ENCODE measurements at regions not wholly inside any gene's neighbourhood (a gene's known extent, or its start where the extent isn't known, plus 50 kb on each side); places are given as distances from the start of the nearest gene placed in this dataset.

GRCh38 chr6:164097551-164098398 lies 683.3 kb downstream of the QKI start:
- H3K4me2 ChIP-seq, result peak overlapping the region; percentile 19
- 55% methylated on average over 11 of the region's 11 CpGs for WGBS (ENCODE audit: low lambda C conversion rate, missing lambda C conversion rate)
- H3K4me3 ChIP-seq, result no peak overlapping the region
- no peaks in the 10 kb centered on the region for H3K9me2 ChIP-seq (replicated peaks; ENCODE audit: insufficient read depth)
- no peak for TF ChIP-seq EZH2 (IDR thresholded peaks at IDR 0.05; ENCODE audit: borderline replicate concordance)
- TF ChIP-seq EZH2phosphoT487 (IDR thresholded peaks at IDR 0.05; ENCODE audit: low read depth, severe bottlenecking, unreplicated experiment), result no peak
- TF ChIP-seq, protein P1, sequence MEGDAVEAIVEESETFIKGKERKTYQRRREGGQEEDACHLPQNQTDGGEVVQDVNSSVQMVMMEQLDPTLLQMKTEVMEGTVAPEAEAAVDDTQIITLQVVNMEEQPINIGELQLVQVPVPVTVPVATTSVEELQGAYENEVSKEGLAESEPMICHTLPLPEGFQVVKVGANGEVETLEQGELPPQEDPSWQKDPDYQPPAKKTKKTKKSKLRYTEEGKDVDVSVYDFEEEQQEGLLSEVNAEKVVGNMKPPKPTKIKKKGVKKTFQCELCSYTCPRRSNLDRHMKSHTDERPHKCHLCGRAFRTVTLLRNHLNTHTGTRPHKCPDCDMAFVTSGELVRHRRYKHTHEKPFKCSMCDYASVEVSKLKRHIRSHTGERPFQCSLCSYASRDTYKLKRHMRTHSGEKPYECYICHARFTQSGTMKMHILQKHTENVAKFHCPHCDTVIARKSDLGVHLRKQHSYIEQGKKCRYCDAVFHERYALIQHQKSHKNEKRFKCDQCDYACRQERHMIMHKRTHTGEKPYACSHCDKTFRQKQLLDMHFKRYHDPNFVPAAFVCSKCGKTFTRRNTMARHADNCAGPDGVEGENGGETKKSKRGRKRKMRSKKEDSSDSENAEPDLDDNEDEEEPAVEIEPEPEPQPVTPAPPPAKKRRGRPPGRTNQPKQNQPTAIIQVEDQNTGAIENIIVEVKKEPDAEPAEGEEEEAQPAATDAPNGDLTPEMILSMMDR (IDR thresholded peaks at IDR 0.05; ENCODE audit: poor library complexity), result peak; percentile 16
- H3K36me3 ChIP-seq (replicated peaks; ENCODE audit: insufficient read depth, low read depth), result no peaks in the 10 kb centered on the region
- no peaks in the 10 kb centered on the region for H4K20me1 ChIP-seq (ENCODE audit: insufficient read depth, poor library complexity, severe bottlenecking)
- peak overlapping the region; percentile 55 for H3K27ac ChIP-seq
- no peak overlapping the region for H2AFZ ChIP-seq
- no peaks in the 10 kb centered on the region for H3K9me3 ChIP-seq (ENCODE audit: low read depth)
- H3K27me3 ChIP-seq, result no peaks in the 10 kb centered on the region
- no peaks in the 10 kb centered on the region for H3K79me2 ChIP-seq
- DNase-seq (ENCODE audit: low spot score), result peak; percentile 54
- H3K4me1 ChIP-seq (ENCODE audit: insufficient read depth), result peaks cover 4% of the 10 kb centered on the region

DNA sequence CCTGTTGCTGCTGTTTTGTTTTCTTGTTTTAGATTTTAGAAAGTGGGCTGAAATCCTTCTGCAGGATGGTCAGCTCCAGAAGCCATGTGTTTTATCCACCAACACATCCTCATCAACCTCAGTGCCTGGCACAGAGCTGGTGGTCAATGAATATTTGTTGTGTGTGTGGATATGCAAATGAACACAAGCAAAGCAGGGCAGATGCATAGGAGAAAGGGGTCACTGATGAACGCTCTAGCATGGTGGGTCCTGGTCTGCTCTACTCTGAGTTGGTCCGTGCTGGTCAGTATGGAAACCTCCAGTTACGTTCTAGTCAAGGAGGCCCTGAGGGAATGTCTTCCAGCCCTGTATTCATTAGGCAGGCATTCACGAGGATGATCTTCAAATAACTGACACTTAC lies 682.5 kb downstream of the QKI start:
- DNase-seq (ENCODE audit: low spot score), result no peak
- TF ChIP-seq EZH2 (IDR thresholded peaks at IDR 0.05; ENCODE audit: borderline replicate concordance), result no peak
- TF ChIP-seq, protein P1 (IDR thresholded peaks at IDR 0.05; ENCODE audit: poor library complexity), result no peak
- no peak for TF ChIP-seq EZH2phosphoT487 (IDR thresholded peaks at IDR 0.05; ENCODE audit: low read depth, severe bottlenecking, unreplicated experiment)
- WGBS (ENCODE audit: low lambda C conversion rate, missing lambda C conversion rate), result 94% methylated on average over 4 of the region's 4 CpGs

GRCh38 chr6:164095056-164095455 lies 680.5 kb downstream of the QKI start:
- H4K20me1 ChIP-seq (ENCODE audit: insufficient read depth, poor library complexity, severe bottlenecking), result no peaks in the 10 kb centered on the region
- no peaks in the 10 kb centered on the region for H3K36me3 ChIP-seq (replicated peaks; ENCODE audit: insufficient read depth, low read depth)
- no peaks in the 10 kb centered on the region for H3K9me2 ChIP-seq (replicated peaks; ENCODE audit: insufficient read depth)
- no peaks in the 10 kb centered on the region for H3K27me3 ChIP-seq
- peaks cover 4% of the 10 kb centered on the region for H3K4me1 ChIP-seq (ENCODE audit: insufficient read depth)
- no peak for DNase-seq (ENCODE audit: low spot score)
- H3K4me3 ChIP-seq, result no peak overlapping the region
- no peaks in the 10 kb centered on the region for H3K9me3 ChIP-seq (ENCODE audit: low read depth)
- no peaks in the 10 kb centered on the region for H3K79me2 ChIP-seq
- no peak overlapping the region for H2AFZ ChIP-seq
- no peak for TF ChIP-seq EZH2 (IDR thresholded peaks at IDR 0.05; ENCODE audit: borderline replicate concordance)
- TF ChIP-seq EZH2phosphoT487 (IDR thresholded peaks at IDR 0.05; ENCODE audit: low read depth, severe bottlenecking, unreplicated experiment), result no peak
- TF ChIP-seq, protein P1 (IDR thresholded peaks at IDR 0.05; ENCODE audit: poor library complexity), result no peak
- WGBS (ENCODE audit: low lambda C conversion rate, missing lambda C conversion rate), result 90% methylated on average over 3 of the region's 3 CpGs
- H3K4me2 ChIP-seq, result no peak overlapping the region
- no peak overlapping the region for H3K27ac ChIP-seq

More for the DNA sequence above, 682.5 kb downstream of the QKI start:
- H3K9me3 ChIP-seq (ENCODE audit: low read depth), result no peaks in the 10 kb centered on the region
- H3K36me3 ChIP-seq (replicated peaks; ENCODE audit: insufficient read depth, low read depth), result no peaks in the 10 kb centered on the region
- H2AFZ ChIP-seq, result no peak overlapping the region
- no peaks in the 10 kb centered on the region for H4K20me1 ChIP-seq (ENCODE audit: insufficient read depth, poor library complexity, severe bottlenecking)
- no peak overlapping the region for H3K27ac ChIP-seq
- peaks cover 4% of the 10 kb centered on the region for H3K4me1 ChIP-seq (ENCODE audit: insufficient read depth)
- no peaks in the 10 kb centered on the region for H3K27me3 ChIP-seq
- no peaks in the 10 kb centered on the region for H3K9me2 ChIP-seq (replicated peaks; ENCODE audit: insufficient read depth)
- H3K4me3 ChIP-seq, result no peak overlapping the region
- H3K4me2 ChIP-seq, result no peak overlapping the region
- no peaks in the 10 kb centered on the region for H3K79me2 ChIP-seq
